Glomerular endothelial cell (primary cell): ENCODE measurements at regions not wholly inside any gene's neighbourhood (a gene's known extent, or its start where the extent isn't known, plus 50 kb on each side); places are given as distances from the start of the nearest gene placed in this dataset.

Source experiments
- DNase-seq: peaks from one replicate; pipeline ENCODE4 v3.0.0-alpha.2; 2011; ENCODE audit warnings: low read depth, low spot score; ENCODE audit errors: extremely low read depth

DNA sequence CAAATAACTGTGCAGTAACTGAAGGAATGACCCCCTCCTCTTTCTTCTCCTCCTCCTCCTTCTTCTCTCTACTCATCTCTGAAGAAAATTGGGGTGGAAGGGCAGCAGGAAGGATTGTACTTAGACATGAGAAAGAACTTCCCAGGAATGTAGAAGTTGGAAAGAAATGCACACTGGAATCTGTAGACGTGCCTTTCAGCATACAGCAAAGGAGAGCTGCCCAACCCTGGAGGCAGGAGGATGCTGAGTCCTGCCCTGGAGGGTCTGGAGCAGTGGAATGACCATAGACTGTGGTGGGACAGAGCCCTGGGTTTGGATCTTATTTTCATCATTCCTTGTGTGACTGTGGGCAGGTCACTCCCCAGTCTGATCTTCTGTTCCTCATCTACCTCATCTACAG, 80.1 kb downstream of the PJA1 start:
- no peak for DNase-seq

DNA sequence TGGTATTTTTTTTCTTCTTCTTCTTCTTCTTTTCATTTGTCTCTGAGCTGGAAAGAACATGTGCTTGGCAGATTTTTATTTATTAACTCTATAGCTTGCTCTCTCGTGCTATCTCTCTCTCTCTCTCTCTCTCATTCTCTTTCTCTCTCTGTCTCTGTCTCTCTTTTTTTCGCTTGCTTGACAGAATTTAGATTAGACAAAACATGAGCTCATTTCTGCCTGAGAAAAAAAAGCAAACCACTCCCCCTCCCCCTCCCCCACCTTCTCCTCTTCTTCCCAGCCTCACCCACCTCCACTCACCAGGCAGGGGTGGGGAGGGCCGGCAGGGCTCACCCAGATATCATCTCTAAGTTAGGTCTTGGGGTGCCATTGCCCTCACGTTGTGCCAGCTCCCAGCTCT, 81.5 kb downstream of the PJA1 start:
- no peak for DNase-seq

DNA sequence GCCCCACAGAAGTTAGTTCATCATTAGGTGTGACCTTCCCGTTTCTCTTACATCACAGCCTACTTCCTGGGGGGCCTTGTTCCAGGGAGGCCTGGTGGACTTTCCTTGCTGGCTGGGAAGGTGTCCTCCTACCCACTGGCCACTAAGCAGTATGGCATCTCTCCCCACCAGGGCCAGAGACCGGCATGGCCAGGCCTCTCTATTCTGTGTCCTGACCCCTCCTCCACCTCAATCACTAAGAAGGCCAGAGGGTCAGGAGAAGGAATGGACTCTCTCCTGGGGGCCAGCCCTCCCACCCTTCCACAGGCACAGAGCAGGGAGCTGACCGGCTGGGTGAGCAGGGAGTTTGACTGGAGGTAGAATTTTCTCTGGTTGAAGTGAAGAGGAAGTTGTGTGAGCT, 81.9 kb downstream of the PJA1 start:
- DNase-seq = no peak

DNA sequence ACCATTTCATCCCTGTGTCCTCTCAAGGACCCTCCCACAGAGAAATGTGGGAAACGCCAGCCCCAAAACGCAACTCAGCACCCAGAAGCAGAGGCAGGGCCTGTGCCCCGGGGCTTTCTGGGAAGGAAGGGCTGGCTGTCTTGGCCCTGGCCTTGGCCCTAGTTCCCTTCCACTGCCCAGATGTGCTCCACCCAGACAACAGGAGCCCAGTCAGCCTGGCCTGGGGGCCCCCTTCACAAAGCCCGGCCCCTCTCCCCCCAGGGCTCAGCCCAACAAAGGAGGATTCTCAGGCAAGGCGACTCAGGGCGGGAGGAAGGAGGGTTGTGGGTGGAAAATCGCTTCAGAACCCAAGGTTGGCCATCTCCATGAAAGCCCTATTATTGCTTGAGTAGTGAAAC, 82.5 kb downstream of the PJA1 start:
- no peak for DNase-seq

DNA sequence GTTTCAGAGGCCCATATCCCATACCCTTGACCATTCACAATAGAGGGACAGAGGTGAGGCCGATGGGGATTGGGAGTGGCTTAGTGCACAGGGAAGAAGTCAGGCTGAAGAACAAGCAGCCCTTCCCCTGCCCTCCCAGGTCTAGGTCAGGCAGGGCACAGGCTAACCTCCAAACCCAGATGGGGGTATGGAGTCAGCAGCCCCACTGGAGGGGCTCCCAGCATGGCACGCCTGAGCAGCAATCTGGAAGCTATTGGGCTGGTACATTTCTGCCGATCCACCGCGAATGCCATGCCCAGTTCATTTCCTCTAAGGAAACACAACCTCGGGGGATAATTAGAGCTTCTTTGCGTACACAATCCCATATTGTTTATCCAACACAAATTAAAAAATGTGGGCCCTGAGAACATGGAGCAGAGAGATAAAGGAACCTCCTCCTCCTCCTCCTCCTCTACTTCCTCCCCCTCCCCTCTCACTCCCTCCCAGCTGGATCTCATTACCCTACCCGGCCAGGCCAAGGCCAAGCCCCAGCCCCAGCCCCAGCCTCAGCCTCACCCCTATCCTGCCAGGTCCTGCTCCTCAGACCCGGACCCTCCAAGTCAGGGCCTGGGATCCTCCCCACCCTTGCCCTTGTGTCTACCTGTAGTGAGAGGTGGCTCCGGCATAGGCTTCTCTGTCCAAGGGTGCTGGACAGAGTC, 83.0 kb downstream of the PJA1 start:
- DNase-seq = no peak

DNA sequence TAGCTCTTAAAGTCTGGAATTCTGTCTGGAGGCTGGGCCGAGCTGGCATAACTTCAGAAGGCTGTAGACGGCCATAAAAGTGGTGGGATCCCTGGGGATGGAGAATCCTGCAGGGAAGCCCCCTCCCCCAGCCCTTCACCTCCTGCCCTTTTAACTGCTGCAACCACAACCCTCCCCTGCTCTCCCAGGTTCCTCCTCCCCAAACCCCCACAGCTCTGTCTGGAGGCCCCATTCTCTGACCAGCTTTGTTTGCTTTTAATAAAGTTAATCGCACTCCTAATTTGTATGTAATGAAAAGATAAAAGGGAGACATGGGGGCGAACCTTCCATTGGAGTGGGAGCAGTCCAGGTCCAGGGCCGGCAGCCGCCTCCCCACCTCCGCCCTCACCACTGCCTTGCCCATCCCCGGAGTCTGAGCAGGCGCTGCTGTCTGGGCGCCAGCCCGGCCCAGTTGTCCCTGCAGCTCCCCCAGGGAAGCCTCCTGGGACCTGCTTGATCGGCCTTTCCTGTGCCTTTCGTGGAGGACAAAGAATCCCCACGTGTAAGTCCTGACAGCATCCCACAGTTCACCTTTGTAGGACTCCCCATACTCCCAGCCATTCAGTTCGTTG, 84.3 kb downstream of the PJA1 start:
- DNase-seq = no peak

DNA sequence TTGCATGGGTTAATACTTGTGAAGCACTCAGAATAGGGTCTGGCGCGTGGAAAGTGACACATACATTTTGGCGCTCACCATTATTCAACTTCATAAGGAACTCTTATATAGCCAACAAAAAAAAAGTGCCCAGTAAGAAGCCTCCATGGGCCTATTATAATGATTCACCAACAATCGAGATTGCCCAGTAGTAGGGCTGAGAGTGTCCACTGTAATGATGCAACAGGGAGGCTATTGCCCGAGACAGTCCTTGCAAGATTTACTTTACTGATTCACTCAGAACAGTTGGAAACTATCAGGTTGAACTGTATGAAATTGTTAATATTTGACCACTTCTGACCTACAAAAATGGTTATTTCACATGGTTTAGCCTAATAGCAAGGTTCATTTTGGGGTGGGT, 86.0 kb downstream of the PJA1 start:
- DNase-seq = no peak

DNA sequence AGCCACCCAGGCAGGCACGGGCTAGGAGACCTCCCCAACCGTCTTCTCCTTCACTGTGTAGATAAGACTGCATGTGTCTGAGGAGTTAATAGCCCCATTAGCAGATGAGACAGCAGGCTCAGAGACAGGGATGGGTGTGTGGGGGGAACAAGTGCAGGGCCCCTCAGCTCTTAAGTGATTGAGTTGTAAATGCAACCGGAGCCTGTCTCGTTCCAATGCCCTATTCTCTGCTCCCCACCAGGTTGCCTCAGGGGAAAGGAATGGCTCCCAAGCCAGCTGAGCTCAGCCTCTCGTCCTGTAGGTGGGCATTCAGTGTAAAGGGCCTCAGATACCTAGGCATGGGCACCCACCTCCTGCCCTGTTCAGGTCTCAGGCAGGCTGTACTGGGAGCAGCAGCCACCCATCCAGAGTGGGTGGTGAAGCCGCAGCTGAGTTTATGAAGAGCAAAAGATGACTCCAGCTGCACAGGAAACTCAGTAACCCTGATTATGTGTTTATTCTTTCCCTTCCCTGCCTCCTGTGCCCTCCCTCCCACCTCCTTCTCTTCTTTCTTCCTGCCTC, 87.3 kb downstream of the PJA1 start:
- DNase-seq = no peak

DNA sequence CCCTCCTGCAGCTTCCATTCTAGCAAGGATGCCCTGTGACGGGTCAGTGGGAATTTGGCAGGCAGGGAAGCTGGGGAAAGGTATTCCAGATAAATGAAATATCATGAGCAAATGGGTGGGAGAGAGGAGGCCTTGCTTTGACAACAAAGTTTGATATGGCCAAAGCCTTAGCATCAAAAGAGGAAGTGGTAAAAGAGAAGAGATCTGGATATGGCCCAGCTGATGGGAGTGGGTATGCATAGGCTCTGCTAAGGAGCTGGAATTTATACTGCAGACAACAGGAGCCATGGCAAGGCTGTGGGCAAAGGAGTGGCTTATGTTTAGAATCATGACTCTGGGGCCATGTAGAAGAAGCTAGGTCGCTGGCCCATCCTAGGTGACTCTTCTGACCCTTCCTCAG, 89.2 kb downstream of the PJA1 start:
- no peak for DNase-seq

DNA sequence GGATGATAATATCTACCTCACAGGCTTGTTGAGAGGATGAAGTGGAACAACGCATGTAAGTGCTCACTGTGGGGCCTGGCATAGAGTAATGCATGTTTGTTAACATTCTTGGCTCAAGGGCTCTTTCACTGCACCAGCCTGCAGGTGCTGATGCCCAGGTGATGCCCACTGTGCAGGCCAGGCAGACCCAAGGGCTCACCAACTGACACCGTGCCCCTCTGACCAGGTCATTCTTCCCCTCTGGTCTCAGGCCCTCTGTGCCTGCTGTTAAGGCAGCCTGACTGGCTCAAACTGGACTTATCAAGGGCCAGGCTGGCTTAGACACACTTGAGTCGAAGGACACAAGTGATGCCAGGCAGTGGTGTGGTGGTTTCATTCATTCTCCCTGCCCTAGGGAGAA, 90.5 kb downstream of the PJA1 start:
- DNase-seq = no peak

DNA sequence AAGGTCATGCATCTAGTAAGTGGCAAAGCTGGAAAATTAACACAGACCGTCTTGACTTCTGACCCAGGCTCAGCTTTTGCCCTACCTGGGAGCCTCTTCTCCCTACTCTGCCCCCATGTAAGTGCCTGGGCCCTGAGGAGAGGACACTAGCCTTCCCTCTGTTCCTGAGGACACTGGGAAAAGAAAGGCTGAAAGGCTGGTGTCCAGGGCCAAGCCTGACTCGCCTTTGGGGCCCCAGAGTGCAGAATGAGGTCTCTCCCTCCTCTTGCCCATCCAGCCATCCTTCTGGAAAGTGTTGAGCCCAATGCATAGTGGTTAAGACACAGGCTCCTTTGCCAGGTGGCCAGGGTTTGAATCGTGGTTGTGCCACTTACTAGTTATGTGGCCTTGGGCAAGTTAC, 91.5 kb downstream of the PJA1 start:
- DNase-seq = no peak

DNA sequence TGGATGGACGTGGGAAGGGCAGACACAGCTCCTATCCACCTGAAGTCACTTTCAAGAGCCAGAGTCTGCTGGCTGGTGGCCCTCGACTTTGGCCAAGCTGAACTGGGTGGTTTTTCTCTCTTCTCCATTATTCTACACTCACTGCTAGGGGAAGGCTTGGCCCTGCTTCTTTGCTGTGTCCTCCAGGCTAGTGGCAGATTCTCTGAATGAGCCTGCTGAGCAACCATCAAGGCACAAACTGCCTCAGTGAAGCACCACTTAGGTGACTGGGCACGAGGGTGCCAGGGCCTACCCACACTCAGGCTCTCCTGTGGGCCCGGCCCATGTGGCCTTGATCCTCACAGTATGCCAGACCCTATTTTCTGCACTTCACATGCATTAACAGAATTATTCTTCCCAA, 92.0 kb downstream of the PJA1 start:
- DNase-seq = no peak

DNA sequence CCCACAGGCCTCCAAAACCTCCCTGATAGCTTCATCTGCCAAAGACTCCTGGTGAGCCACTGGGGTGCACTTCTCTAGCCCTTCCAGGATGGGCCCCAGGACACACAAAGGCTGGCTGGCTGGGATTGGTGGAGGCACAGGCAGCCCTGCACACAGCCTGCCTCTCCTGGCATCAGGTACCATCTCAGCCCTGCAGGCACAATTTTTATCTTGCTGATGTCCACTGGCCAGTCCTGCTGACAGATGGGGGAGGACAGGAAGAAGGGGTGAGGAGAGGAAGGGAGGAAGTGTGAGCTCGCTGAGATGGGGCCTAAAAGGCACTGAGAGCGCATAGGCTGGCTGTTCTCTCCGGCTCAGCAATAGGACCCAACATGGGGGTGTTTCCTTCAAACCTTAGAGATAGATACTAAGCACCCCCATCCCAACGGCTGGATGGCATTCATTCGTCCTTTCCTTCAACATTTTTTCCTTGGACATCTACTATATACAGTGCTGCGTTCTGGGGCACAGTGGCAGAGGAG, 92.7 kb downstream of the PJA1 start:
- no peak for DNase-seq

DNA sequence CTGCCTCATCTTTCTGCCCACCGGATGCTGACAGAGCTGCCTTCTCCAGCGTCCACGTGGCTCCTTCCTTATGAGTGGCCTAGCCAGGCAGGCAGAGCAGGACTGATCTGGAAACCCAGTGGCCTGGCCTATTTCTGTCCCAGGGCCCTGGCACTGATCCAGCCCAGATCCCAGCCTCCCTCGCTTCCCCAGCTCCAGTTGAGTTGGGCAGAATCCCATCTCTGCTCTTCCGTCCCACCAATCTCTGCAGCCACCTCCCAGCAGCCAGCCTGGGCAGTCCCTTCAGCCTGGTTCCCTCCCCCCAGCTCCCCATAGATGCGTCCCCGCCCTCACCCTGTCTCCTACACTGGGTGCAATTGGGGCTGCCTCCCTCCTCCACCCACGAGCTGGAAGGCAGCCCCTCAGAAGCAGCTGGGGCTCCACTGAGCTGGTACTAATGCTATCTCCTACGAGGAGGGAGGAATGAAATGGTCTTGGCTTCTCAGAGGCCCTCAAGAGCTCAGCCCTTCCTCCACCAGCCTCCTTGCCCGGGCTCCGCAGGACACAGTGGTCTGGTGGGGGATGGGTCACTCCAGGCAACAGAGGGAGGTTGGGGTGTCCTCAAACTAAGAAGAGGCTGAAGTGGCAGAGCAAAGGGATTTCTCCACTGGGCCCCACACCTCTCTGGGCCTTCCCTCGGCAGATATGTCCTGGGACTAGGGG, 94.2 kb downstream of the PJA1 start:
- no peak for DNase-seq

DNA sequence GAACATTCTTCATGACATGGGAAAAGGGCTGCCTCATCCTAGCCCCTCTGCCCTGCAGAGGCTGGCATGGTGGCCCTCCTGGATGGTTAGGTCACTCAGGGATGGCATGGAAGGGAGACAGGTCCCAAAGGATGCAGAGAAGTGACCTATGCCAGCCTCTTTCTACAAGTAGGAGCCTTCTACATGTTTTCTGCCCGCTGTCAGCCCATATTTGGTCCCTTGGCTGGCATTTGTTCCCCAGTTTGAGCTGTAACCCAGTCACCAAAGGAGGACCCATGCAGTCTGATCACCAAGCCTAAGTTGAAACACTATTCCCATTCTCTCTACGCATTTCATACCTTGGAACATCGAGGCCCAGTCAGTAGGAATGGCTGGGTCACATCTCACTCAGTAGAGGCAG, 95.4 kb downstream of the PJA1 start:
- DNase-seq = no peak

DNA sequence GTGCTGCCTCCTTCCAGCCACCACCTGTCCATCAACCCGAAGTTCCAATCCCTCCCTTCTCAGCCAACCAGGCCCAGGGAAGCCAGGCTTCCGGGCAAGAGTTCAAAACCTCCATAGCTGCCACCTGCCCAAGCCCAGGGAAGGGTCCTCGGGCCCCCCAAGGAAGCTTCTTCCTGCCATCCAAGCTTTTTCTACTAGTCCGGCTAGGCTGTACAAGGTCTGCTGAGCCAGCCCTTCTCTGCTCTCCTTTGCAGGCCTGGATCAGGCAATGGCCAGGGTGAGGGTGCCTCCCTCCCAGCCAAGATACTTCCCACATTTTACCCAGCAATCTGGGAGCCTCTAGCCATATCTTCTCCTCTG, 96.2 kb downstream of the PJA1 start:
- no peak for DNase-seq

DNA sequence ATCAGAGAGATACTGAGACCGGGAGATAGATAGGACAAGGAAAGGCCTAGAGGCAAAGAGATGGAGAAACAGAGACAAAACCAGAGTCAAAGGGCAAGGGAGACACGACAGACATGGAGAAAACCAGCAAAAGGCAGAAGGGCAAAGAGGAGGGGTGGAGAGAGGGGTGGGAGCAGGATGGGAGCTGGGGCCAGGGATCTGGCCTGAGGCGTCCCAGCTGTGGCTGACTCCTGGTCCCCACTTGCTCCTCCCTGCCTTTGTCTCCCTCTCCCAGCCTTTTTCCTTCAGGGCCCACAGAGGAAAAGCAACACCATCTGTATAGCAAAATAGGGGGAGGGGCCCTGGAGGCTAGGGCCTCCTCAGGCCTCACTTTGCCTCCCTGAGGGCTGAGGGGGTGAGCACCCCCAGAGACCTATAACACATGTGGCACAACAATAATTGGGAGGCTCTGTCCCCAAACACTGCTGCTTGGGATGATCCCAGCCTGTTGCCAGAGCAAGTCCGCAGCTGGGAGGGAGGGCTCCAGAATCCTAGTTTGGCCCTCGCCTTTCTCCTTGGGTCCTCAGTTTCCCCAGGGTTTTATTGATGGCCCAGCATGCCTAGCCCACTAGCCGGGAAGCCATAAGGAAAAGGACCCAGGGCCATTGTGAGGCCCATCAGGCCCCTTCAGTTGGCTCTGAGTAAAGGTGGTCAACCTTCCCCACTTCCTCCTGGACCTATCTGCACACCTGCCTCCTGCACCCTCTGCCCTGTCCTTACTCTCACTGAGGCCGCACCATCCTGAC, 96.8 kb downstream of the PJA1 start:
- no peak for DNase-seq

DNA sequence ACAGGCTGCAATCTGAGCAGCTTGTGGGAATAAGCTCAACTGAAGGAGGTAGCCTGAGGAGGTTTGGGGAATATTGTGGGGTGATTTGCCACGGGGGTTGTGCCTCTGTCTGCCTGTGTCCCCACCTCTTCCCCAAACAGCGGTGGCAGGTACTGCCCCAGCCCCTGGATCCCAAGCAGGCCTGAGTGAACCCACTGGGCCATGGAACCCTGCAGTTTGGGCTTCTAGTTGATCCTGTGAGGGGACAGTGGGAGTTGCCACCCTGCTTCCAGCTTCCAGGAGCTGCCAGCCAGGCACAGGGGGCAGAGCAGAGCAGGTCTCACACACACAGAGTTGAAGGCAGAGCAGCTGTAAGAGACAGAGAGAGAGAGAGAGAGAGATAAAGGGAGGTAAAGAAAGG, 97.4 kb downstream of the PJA1 start:
- DNase-seq = no peak

DNA sequence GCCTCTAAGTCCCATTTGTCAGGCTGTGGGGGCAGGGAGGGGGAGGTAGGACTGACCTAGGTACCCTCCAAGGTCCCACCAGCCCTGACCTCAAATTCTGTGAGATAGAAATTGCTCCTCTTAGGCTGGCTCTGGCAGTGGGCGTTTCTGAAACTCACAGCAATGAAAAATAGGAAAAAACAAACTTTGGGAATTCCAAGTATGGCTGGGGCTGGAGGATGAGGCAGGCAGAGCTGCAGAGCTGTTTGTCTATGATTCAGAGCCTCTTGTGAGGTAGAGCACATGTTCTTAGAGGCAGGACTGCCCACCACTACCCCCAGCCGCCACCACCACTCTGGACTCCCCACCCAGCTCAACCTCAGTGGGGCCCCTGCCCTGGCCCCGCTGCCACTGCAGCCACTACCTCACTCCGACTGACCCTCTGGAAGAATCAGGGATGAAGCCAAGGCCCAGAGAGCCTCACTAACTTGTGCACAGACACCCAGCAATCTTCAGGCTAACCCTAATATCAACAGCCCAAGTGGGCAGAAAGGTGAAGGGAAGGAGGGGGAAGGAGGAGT, 98.2 kb downstream of the PJA1 start:
- no peak for DNase-seq

DNA sequence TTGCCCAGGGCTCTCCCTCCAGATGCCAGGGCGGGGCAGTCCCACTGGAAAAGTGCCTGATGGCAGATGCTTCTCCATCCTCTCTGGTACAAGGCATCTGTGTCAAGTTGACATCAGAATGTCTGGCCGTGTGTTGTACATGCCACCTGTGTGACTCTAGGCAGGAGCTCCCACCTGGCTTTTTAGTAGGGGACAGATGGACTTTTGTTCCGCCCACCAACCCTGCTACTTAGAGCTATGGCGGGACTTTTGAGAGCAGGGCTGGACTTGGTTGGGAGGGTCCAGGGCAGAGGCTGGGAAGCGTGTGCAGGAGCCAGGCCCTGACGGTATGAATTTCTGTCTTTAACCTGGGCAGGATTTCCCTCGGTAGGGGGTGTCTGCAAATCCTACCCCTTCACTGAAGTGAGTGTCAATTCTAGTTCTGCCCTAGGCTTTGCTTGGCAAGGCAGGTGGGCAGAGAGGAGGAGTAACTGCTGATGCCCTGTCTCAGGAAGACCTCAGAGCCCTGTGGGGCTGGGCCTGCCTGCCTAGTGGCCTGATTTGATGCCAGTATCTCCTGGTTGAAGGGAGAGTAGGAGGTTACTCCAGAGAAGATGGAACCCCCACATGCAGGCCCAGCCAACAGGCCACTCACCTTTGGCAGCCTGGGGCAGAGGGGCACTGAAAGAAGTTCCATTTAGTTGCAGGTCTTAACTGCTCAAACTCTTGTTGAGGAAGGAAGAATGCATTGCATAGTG, 99.1 kb downstream of the PJA1 start:
- DNase-seq = no peak
